HCT116 (cell line): ENCODE measurements at regions not wholly inside any gene's neighbourhood (a gene's known extent, or its start where the extent isn't known, plus 50 kb on each side); places are given as distances from the start of the nearest gene placed in this dataset.

ENCODE experiments used
- ATAC-seq: fragments of 200-7000 bp; cut with Tn5 transposase; 2 replicates; pipeline ENCODE4 v1.9.1; 2020; ENCODE audit warnings: mild to moderate bottlenecking, moderate library complexity
- BruUV-seq: library from RNA; stranded (reverse); fragments of 400-500 nt; replicated peaks from 2 replicates; lab custom pipeline; 2021; lab: Mats Ljungman, UMichigan
- CTCF ChIA-PET: fragments of 300-600 bp; sonication (Branson Sonifier 250); formaldehyde crosslinking; loops from one replicate; lab custom pipeline; 2021; ENCODE audit warnings: antibody characterized with exemption; lab: Charles Lee
- POLR2A ChIA-PET: fragments of 300-600, 350-600 bp; sonication (Branson Sonifier 250); formaldehyde crosslinking; loops from one replicate; lab custom pipeline; 2021; ENCODE audit warnings: antibody characterized with exemption; lab: Charles Lee
- RAD21 ChIA-PET, 2 experiments: fragments of 300-600 bp; sonication (Branson Sonifier 250); formaldehyde crosslinking; loops; one replicate each; lab custom pipeline; 2023; ENCODE audit warnings: low total read pairs in 2 of 2; ENCODE audit not compliant: uncharacterized antibody in 2 of 2, unreplicated experiment in 2 of 2, low non-redundant PET in 1 of 2; lab: Charles Lee
- DNase-seq: peaks from one replicate; pipeline ENCODE4 v3.0.0-alpha.2; 2010; ENCODE audit warnings: low read depth, low spot score
- H2AFZ ChIP-seq: fragments of 200-600 bp; shearing (Covaris generic), sonication (generic); 2 replicates; pipeline ENCODE4 v1.6.1; 2017; ENCODE audit warnings: low read depth, mixed run types, mixed read lengths, antibody characterized with exemption, low read length; ENCODE audit not compliant: poor library complexity, severe bottlenecking
- H3K27ac ChIP-seq: 2 replicates; pipeline ENCODE4 v1.5.1; 2012; ENCODE audit warnings: low read depth, low read length
- H3K27me3 ChIP-seq: fragments of 200-600 bp; sonication (generic); 2 replicates; pipeline ENCODE4 v1.6.1; 2016; ENCODE audit warnings: mixed run types, low read length, mixed read lengths; ENCODE audit not compliant: insufficient read depth
- H3K36me3 ChIP-seq, 2 experiments: fragments of 200-500 bp in 1 of 2; fragments of 200-600 bp in 1 of 2; sonication (Bioruptor generic) in 1 of 2; sonication (generic) in 1 of 2; 2 replicates each; pipeline versions ENCODE4 v1.5.1 to v1.6.1; 2014 to 2016; ENCODE audit warnings: low read length in 2 of 2, inconsistent platforms in 1 of 2, mixed read lengths in 1 of 2, mixed run types in 1 of 2; ENCODE audit not compliant: insufficient read depth in 2 of 2, control insufficient read depth in 1 of 2
- H3K4me1 ChIP-seq, 2 experiments: fragments of 200-600 bp in 1 of 2; sonication (generic) in 1 of 2; 2 replicates each; pipeline versions ENCODE4 v1.5.1 to v1.6.1; 2012 to 2017; ENCODE audit warnings: low read length in 2 of 2, inconsistent platforms in 1 of 2, mild to moderate bottlenecking in 1 of 2, mixed read lengths in 1 of 2, mixed run types in 1 of 2, moderate library complexity in 1 of 2; ENCODE audit not compliant: insufficient read depth in 2 of 2, control insufficient read depth in 1 of 2
- H3K4me2 ChIP-seq: fragments of 200-600 bp; sonication (generic); 2 replicates; pipeline ENCODE4 v1.6.1; 2017; ENCODE audit warnings: mixed run types, low read length, mixed read lengths
- H3K4me3 ChIP-seq, 2 experiments: fragments of 200-600 bp in 1 of 2; sonication (generic) in 1 of 2; replicated peaks in 1 of 2; 2 replicates each; pipeline ENCODE4 v1.5.1; 2011 to 2016; ENCODE audit warnings: low read length in 2 of 2, control low read depth in 1 of 2, low read depth in 1 of 2, mild to moderate bottlenecking in 1 of 2, mixed read lengths in 1 of 2, mixed run types in 1 of 2
- H3K79me2 ChIP-seq: fragments of 200-600 bp; sonication (generic); 2 replicates; pipeline ENCODE4 v1.6.1; 2017; ENCODE audit warnings: mild to moderate bottlenecking, mixed run types, low read length, moderate library complexity, mixed read lengths; ENCODE audit not compliant: insufficient read depth
- H3K9ac ChIP-seq: fragments of 200-600 bp; sonication (generic); 2 replicates; pipeline ENCODE4 v1.6.1; 2016; ENCODE audit warnings: low read length, mixed read lengths
- H3K9me2 ChIP-seq: fragments of 200-600 bp; sonication (generic), shearing (Covaris generic); 2 replicates; pipeline ENCODE4 v1.6.1; 2017; ENCODE audit warnings: mixed run types, mild to moderate bottlenecking, moderate library complexity; ENCODE audit not compliant: insufficient read depth
- H3K9me3 ChIP-seq, 2 experiments: fragments of 200-500 bp in 1 of 2; fragments of 200-600 bp in 1 of 2; sonication (Bioruptor generic) in 1 of 2; sonication (generic) in 1 of 2; 2 replicates each; pipeline ENCODE4 v1.6.1; 2014 to 2017; ENCODE audit warnings: low read length in 2 of 2, mixed read lengths in 2 of 2, inconsistent platforms in 1 of 2, low read depth in 1 of 2, mild to moderate bottlenecking in 1 of 2, mixed run types in 1 of 2, moderate library complexity in 1 of 2; ENCODE audit not compliant: control insufficient read depth in 1 of 2, insufficient read depth in 1 of 2
- H4K20me1 ChIP-seq: fragments of 200-600 bp; sonication (generic), shearing (Covaris generic); 2 replicates; pipeline ENCODE4 v1.6.1; 2017; ENCODE audit warnings: mixed run types, mild to moderate bottlenecking, moderate library complexity; ENCODE audit not compliant: insufficient read depth
- CTCF ChIP-seq, 3 experiments: fragments of 200-600 bp in 1 of 3; sonication (generic) in 1 of 3; IDR thresholded peaks in 2 of 3; conservative IDR thresholded peaks in 1 of 3; 2 replicates each; pipeline ENCODE4 v1.5.1; 2012 to 2017; ENCODE audit warnings: low read depth in 2 of 3, low read length in 2 of 3, antibody characterized with exemption in 1 of 3, borderline replicate concordance in 1 of 3, control low read depth in 1 of 3, mild to moderate bottlenecking in 1 of 3, mixed read lengths in 1 of 3, mixed run types in 1 of 3, moderate library complexity in 1 of 3; ENCODE audit not compliant: insufficient read depth in 1 of 3
- EGR1 ChIP-seq: IDR thresholded peaks from 2 replicates; pipeline ENCODE4 v1.6.1; 2012; ENCODE audit warnings: low read depth
- EZH2 ChIP-seq: fragments of 200-600 bp; sonication (generic); IDR thresholded peaks from 2 replicates; pipeline ENCODE4 v1.6.1; 2017; ENCODE audit warnings: antibody characterized with exemption, mixed run types
- FOSL1 ChIP-seq: IDR thresholded peaks from 2 replicates; pipeline ENCODE4 v1.6.1; 2012; ENCODE audit warnings: low read depth
- POLR2AphosphoS5 ChIP-seq: IDR thresholded peaks from 2 replicates; pipeline ENCODE4 v1.6.1; 2011; ENCODE audit warnings: mild to moderate bottlenecking, low read depth, low read length, moderate library complexity
- RAD21 ChIP-seq: IDR thresholded peaks from 2 replicates; pipeline ENCODE4 v1.6.1; 2012; ENCODE audit warnings: low read depth, mild to moderate bottlenecking
- REST ChIP-seq: IDR thresholded peaks from 2 replicates; pipeline ENCODE4 v1.6.1; 2012; ENCODE audit warnings: low read depth
- SP1 ChIP-seq: IDR thresholded peaks from 2 replicates; pipeline ENCODE4 v1.6.1; 2012; ENCODE audit warnings: low read depth
- SRF ChIP-seq: IDR thresholded peaks from 2 replicates; pipeline ENCODE4 v1.6.1; 2012; ENCODE audit warnings: low read depth
- YY1 ChIP-seq: IDR thresholded peaks from 2 replicates; pipeline ENCODE4 v1.6.1; 2011; ENCODE audit warnings: low read length, low read depth, moderate library complexity, mild to moderate bottlenecking; ENCODE audit not compliant: insufficient replicate concordance; ENCODE audit errors: extremely low read depth
- intact Hi-C: fragments of 100-400 bp; cut with micrococcal nuclease; formaldehyde crosslinking; loops from 2 replicates; pipeline ENCODE4 v1.10.0; 2022
- TF ChIP-seq, protein P1 (sequence below): IDR thresholded peaks from 2 replicates; pipeline ENCODE4 v1.6.1; 2012
- TF ChIP-seq, protein P2 (sequence below): IDR thresholded peaks from 2 replicates; pipeline ENCODE4 v1.6.1; 2012

GRCh38 chr20:50315586-50316551 is 125.2 kb downstream of the CEBPB start:
- no peak for ATAC-seq
- Histone ChIP-seq H3K27ac (no peak overlapping the region), H3K79me2 (no peaks in the 10 kb centered on the region), H3K27me3 (no peaks in the 10 kb centered on the region), H3K36me3 (no peaks in the 10 kb centered on the region), H3K9ac (no peak overlapping the region), H3K9me2 (no peaks in the 10 kb centered on the region), H4K20me1 (no peaks in the 10 kb centered on the region), H3K4me2 (no peak overlapping the region), H3K4me3 (no peak overlapping the region), H2AFZ (no peak overlapping the region), H3K4me1 (peaks cover 30 to 37% of the 10 kb centered on the region in 2 experiments), H3K9me3 (no peaks in the 10 kb centered on the region)
- no peak for TF ChIP-seq FOSL1
- TF ChIP-seq YY1 = no peak
- no peak for TF ChIP-seq SRF
- TF ChIP-seq, protein P1, sequence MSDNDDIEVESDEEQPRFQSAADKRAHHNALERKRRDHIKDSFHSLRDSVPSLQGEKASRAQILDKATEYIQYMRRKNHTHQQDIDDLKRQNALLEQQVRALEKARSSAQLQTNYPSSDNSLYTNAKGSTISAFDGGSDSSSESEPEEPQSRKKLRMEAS = no peak
- TF ChIP-seq POLR2AphosphoS5 = no peak
- TF ChIP-seq RAD21 = no peak
- no peak for TF ChIP-seq CTCF (IDR thresholded peaks at IDR 0.05 in 2 of 3, conservative IDR thresholded peaks at IDR 0.05 in 1 of 3; ENCODE audit: borderline replicate concordance in 1 of 3, insufficient read depth in 1 of 3, low read depth in 2 of 3, low read length in 2 of 3)
- no peak for TF ChIP-seq EZH2
- TF ChIP-seq, protein P2, sequence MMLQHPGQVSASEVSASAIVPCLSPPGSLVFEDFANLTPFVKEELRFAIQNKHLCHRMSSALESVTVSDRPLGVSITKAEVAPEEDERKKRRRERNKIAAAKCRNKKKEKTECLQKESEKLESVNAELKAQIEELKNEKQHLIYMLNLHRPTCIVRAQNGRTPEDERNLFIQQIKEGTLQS = no peak
- TF ChIP-seq SP1 = no peak
- no peak for TF ChIP-seq REST
- TF ChIP-seq EGR1 = no peak
- ChIA-PET RAD21 (no interaction called here), CTCF (interaction anchor here (0.7 kb wide), 1 partner anchor 94 kb away, joined by 3 read pairs; no protein-coding TSS in a partner anchor), POLR2A (interaction anchor here (0.6 to 0.7 kb wide), 2 partner anchors 36 to 403 kb away, joined by 3 read pairs; no protein-coding TSS in a partner anchor)
- no peak for DNase-seq
- no TSS peak for BruUV-seq
- intact Hi-C loops = no loop called here
